ENCODE measurements at regions not wholly inside any gene's neighbourhood (a gene's known extent, or its start where the extent isn't known, plus 50 kb on each side); places are given as distances from the start of the nearest gene placed in this dataset.

GRCh38 chr13:109649713-109650112 lies 136.7 kb downstream of the IRS2 start:
- Histone ChIP-seq H3K4me3 (no peak overlapping the region), H3K9me3 (no peaks in the 10 kb centered on the region), H3K36me3 (no peaks in the 10 kb centered on the region), H3K27me3 (no peaks in the 10 kb centered on the region), H3K27ac (no peak overlapping the region), H3K4me1 (no peaks in the 10 kb centered on the region)
- TF ChIP-seq CTCF (IDR thresholded peaks at IDR 0.05) (no peak), EP300 (IDR thresholded peaks at IDR 0.05) (no peak), POLR2AphosphoS5 (IDR thresholded peaks at IDR 0.05) (no peak), POLR2A (IDR thresholded peaks at IDR 0.05) (no peak)
- 81 to 96% methylated on average over 3 of the region's 3 CpGs for WGBS, 2 donors (ENCODE audit: low coverage in 1 of 2)
- ATAC-seq = no peak

GRCh38 chr13:109647699-109648098 lies 138.7 kb downstream of the IRS2 start:
- ATAC-seq = no peak
- no peaks in the 10 kb centered on the region for H3K36me3 ChIP-seq
- H3K27me3 ChIP-seq = no peaks in the 10 kb centered on the region

GRCh38 chr13:109647053-109647452 lies 139.3 kb downstream of the IRS2 start:
- Histone ChIP-seq H3K27me3 (no peaks in the 10 kb centered on the region), H3K4me3 (no peak overlapping the region), H3K9me3 (no peaks in the 10 kb centered on the region), H3K27ac (no peak overlapping the region), H3K4me1 (no peaks in the 10 kb centered on the region), H3K36me3 (no peaks in the 10 kb centered on the region)
- TF ChIP-seq POLR2A (IDR thresholded peaks at IDR 0.05) (no peak), CTCF (IDR thresholded peaks at IDR 0.05) (no peak), EP300 (IDR thresholded peaks at IDR 0.05) (no peak), POLR2AphosphoS5 (IDR thresholded peaks at IDR 0.05) (no peak)
- no peak for ATAC-seq
- 82 to 87% methylated on average over 2 to 5 of the region's 5 CpGs for WGBS, 2 donors (ENCODE audit: low coverage in 1 of 2)

More at GRCh38 chr13:109647699-109648098, 138.7 kb downstream of the IRS2 start:
- no peaks in the 10 kb centered on the region for H3K9me3 ChIP-seq
- TF ChIP-seq POLR2AphosphoS5 (IDR thresholded peaks at IDR 0.05) (no peak), CTCF (IDR thresholded peaks at IDR 0.05) (no peak), POLR2A (IDR thresholded peaks at IDR 0.05) (no peak), EP300 (IDR thresholded peaks at IDR 0.05) (no peak)
- H3K27ac ChIP-seq = no peak overlapping the region
- no peak overlapping the region for H3K4me3 ChIP-seq
- WGBS, 2 donors (ENCODE audit: low coverage in 1 of 2) = 92 to 94% methylated on average over 2 of the region's 2 CpGs
- no peaks in the 10 kb centered on the region for H3K4me1 ChIP-seq

GRCh38 chr13:109646423-109646822 lies 140.0 kb downstream of the IRS2 start:
- H3K4me3 ChIP-seq = no peak overlapping the region
- ATAC-seq = no peak
- no peaks in the 10 kb centered on the region for H3K36me3 ChIP-seq
- no peaks in the 10 kb centered on the region for H3K4me1 ChIP-seq
- no peak overlapping the region for H3K27ac ChIP-seq
- H3K27me3 ChIP-seq = no peaks in the 10 kb centered on the region
- WGBS, 2 donors (ENCODE audit: low coverage in 1 of 2) = 91 to 95% methylated on average over 5 of the region's 5 CpGs
- H3K9me3 ChIP-seq = peaks cover 0 to 4% (median 0%) of the 10 kb centered on the region in 3 donors
- TF ChIP-seq CTCF (IDR thresholded peaks at IDR 0.05) (no peak), POLR2AphosphoS5 (IDR thresholded peaks at IDR 0.05) (no peak), EP300 (IDR thresholded peaks at IDR 0.05) (no peak), POLR2A (IDR thresholded peaks at IDR 0.05) (no peak)

GRCh38 chr13:109645831-109646230 lies 140.6 kb downstream of the IRS2 start:
- no peaks in the 10 kb centered on the region for H3K36me3 ChIP-seq
- WGBS, 2 donors (ENCODE audit: low coverage in 1 of 2) = 65 to 83% methylated on average over 2 to 6 of the region's 6 CpGs
- H3K27me3 ChIP-seq = no peaks in the 10 kb centered on the region
- no peak overlapping the region for H3K4me3 ChIP-seq
- H3K27ac ChIP-seq = no peak overlapping the region
- no peaks in the 10 kb centered on the region for H3K4me1 ChIP-seq
- ATAC-seq = no peak
- H3K9me3 ChIP-seq = peaks cover 0 to 9% (median 0%) of the 10 kb centered on the region in 3 donors
- TF ChIP-seq POLR2A (IDR thresholded peaks at IDR 0.05) (no peak), EP300 (IDR thresholded peaks at IDR 0.05) (no peak), POLR2AphosphoS5 (IDR thresholded peaks at IDR 0.05) (no peak), CTCF (IDR thresholded peaks at IDR 0.05) (no peak)

Measured in gastroesophageal sphincter (tissue), 4 donors.